ENCODE measurements at regions not wholly inside any gene's neighbourhood (a gene's known extent, or its start where the extent isn't known, plus 50 kb on each side); places are given as distances from the start of the nearest gene placed in this dataset.
A peak's percentile ranks its signal among the peaks of the same experiment; 100 is the strongest.

DNA sequence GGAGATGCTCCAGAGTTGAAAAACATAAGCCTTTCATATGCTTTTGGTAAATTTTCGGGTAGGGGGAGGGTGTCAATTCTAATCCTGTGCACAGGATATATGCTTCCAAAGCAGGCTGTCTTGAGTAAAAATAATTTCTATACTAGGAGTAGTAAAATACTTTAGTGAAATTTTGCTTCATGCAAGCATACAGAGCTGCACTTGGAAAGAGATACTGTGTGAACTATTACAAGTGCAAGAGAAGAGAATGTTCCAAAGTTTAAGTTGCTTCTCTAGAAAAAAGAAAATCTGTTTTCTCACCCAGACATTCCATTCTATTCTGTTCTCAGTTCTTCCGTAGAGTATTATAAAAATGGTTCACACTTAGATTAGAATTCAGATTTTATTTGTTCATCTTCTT is 324.6 kb upstream of the AADAT start:
- Histone ChIP-seq H3K4me3 (no peak overlapping the region), H3K9me3 (ENCODE audit: control insufficient read depth in 4 of 4, insufficient read depth in 3 of 4, low read length in 3 of 4) (no peaks in the 10 kb centered on the region), H3K4me1 (ENCODE audit: control insufficient read depth in 5 of 5, insufficient read depth in 5 of 5, low read length in 5 of 5) (no peaks in the 10 kb centered on the region), H3K36me3 (ENCODE audit: control insufficient read depth in 4 of 4, insufficient read depth in 4 of 4, low read length in 4 of 4) (no peaks in the 10 kb centered on the region), H3K27ac (ENCODE audit: low read depth in 1 of 2, low read length in 1 of 2) (no peak overlapping the region), H3K27me3 (ENCODE audit: control insufficient read depth in 3 of 3, insufficient read depth in 3 of 3, low read length in 2 of 3) (no peaks in the 10 kb centered on the region), H3K9ac (ENCODE audit: insufficient read depth in 1 of 2, low read length in 2 of 2) (no peak overlapping the region)
- DNase-seq (no peak), ATAC-seq (ENCODE audit: insufficient read depth, low FRiP score) (no peak)
- WGBS, 2 donors = 53 to 73% methylated on average over 2 of the region's 2 CpGs
- TF ChIP-seq, protein P1, sequence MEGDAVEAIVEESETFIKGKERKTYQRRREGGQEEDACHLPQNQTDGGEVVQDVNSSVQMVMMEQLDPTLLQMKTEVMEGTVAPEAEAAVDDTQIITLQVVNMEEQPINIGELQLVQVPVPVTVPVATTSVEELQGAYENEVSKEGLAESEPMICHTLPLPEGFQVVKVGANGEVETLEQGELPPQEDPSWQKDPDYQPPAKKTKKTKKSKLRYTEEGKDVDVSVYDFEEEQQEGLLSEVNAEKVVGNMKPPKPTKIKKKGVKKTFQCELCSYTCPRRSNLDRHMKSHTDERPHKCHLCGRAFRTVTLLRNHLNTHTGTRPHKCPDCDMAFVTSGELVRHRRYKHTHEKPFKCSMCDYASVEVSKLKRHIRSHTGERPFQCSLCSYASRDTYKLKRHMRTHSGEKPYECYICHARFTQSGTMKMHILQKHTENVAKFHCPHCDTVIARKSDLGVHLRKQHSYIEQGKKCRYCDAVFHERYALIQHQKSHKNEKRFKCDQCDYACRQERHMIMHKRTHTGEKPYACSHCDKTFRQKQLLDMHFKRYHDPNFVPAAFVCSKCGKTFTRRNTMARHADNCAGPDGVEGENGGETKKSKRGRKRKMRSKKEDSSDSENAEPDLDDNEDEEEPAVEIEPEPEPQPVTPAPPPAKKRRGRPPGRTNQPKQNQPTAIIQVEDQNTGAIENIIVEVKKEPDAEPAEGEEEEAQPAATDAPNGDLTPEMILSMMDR (IDR thresholded peaks at IDR 0.05; ENCODE audit: control extremely low read depth, extremely low read depth) = no peak

DNA sequence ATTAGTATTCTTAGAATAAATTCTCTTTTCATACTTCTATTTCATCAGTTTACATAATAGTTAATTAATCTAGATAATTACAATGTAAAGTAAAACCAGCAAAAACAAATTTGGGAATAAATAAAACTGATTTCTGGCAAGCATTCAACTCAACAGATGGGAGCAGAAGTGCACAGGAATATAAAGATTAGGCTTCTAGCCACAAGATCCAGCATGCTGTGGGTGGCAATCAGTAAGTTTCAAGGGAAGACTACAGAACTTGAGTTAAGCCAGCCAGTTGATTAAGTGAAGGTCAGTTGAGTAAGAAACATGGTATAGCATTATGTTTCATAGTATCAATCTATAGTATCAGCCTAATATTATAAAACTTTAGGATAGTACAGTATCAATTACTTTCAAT is 324.2 kb upstream of the AADAT start:
- H3K36me3 ChIP-seq (ENCODE audit: control insufficient read depth in 4 of 4, insufficient read depth in 4 of 4, low read length in 4 of 4) = no peaks in the 10 kb centered on the region
- no peak overlapping the region for H3K9ac ChIP-seq (ENCODE audit: insufficient read depth in 1 of 2, low read length in 2 of 2)
- H3K27me3 ChIP-seq (ENCODE audit: control insufficient read depth in 3 of 3, insufficient read depth in 3 of 3, low read length in 2 of 3) = no peaks in the 10 kb centered on the region
- H3K9me3 ChIP-seq (ENCODE audit: control insufficient read depth in 4 of 4, insufficient read depth in 3 of 4, low read length in 3 of 4) = no peaks in the 10 kb centered on the region
- no peak overlapping the region for H3K4me3 ChIP-seq
- TF ChIP-seq, protein P1 (IDR thresholded peaks at IDR 0.05; ENCODE audit: control extremely low read depth, extremely low read depth) = no peak
- H3K27ac ChIP-seq (ENCODE audit: low read depth in 1 of 2, low read length in 1 of 2) = no peak overlapping the region
- no peak for ATAC-seq (ENCODE audit: insufficient read depth, low FRiP score)
- DNase-seq = peak in 1 of 3 donors; percentile 1
- no peaks in the 10 kb centered on the region for H3K4me1 ChIP-seq (ENCODE audit: control insufficient read depth in 5 of 5, insufficient read depth in 5 of 5, low read length in 5 of 5)

DNA sequence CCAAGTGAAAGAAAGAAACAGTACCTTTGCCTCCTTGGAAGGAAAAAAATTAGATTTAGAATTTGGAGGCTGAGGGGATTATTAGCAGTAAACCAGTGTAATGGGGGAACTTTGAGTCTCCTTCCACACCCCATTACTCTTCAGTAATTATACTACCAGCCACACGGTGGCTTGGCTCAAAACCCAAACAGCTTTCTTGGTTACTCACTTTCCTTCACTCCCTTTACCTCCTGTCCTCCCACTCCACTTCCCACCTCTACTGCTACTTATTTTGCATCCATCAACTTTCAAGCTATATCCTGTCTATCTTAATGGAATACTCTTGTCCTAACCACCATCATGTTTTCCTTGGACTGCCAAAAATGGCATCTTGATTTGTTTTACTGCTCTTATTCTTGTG is 310.6 kb upstream of the AADAT start:
- TF ChIP-seq, protein P1 (IDR thresholded peaks at IDR 0.05; ENCODE audit: control extremely low read depth, extremely low read depth) = no peak
- H3K27me3 ChIP-seq (ENCODE audit: control insufficient read depth in 3 of 3, insufficient read depth in 3 of 3, low read length in 2 of 3) = no peaks in the 10 kb centered on the region
- no peaks in the 10 kb centered on the region for H3K9me3 ChIP-seq (ENCODE audit: control insufficient read depth in 4 of 4, insufficient read depth in 3 of 4, low read length in 3 of 4)
- WGBS, 2 donors = 16 to 45% methylated on average over 1 of the region's 1 CpG
- H3K4me3 ChIP-seq = no peak overlapping the region
- H3K4me1 ChIP-seq (ENCODE audit: control insufficient read depth in 5 of 5, insufficient read depth in 5 of 5, low read length in 5 of 5) = no peaks in the 10 kb centered on the region
- ATAC-seq (ENCODE audit: insufficient read depth, low FRiP score) (no peak), DNase-seq (no peak)
- no peak overlapping the region for H3K9ac ChIP-seq (ENCODE audit: insufficient read depth in 1 of 2, low read length in 2 of 2)
- H3K27ac ChIP-seq (ENCODE audit: low read depth in 1 of 2, low read length in 1 of 2) = no peak overlapping the region
- H3K36me3 ChIP-seq (ENCODE audit: control insufficient read depth in 4 of 4, insufficient read depth in 4 of 4, low read length in 4 of 4) = no peaks in the 10 kb centered on the region

GRCh38 chr4:170399581-170400293 is 310.0 kb upstream of the AADAT start:
- 81 to 90% methylated on average over 3 of the region's 3 CpGs for WGBS, 2 donors
- TF ChIP-seq, protein P1 (IDR thresholded peaks at IDR 0.05; ENCODE audit: control extremely low read depth, extremely low read depth) = no peak
- no peak overlapping the region for H3K4me3 ChIP-seq

More at GRCh38 chr4:170399581-170400293, 310.0 kb upstream of the AADAT start:
- H3K27ac ChIP-seq (ENCODE audit: low read depth in 1 of 2, low read length in 1 of 2) = no peak overlapping the region
- DNase-seq = no peak
- no peaks in the 10 kb centered on the region for H3K9me3 ChIP-seq (ENCODE audit: control insufficient read depth in 4 of 4, insufficient read depth in 3 of 4, low read length in 3 of 4)
- no peaks in the 10 kb centered on the region for H3K4me1 ChIP-seq (ENCODE audit: control insufficient read depth in 5 of 5, insufficient read depth in 5 of 5, low read length in 5 of 5)
- H3K9ac ChIP-seq (ENCODE audit: insufficient read depth in 1 of 2, low read length in 2 of 2) = no peak overlapping the region
- H3K27me3 ChIP-seq (ENCODE audit: control insufficient read depth in 3 of 3, insufficient read depth in 3 of 3, low read length in 2 of 3) = no peaks in the 10 kb centered on the region
- no peak for ATAC-seq (ENCODE audit: insufficient read depth, low FRiP score)
- H3K36me3 ChIP-seq (ENCODE audit: control insufficient read depth in 4 of 4, insufficient read depth in 4 of 4, low read length in 4 of 4) = no peaks in the 10 kb centered on the region
